ENCODE measurements at regions not wholly inside any gene's neighbourhood (a gene's known extent, or its start where the extent isn't known, plus 50 kb on each side); places are given as distances from the start of the nearest gene placed in this dataset.

GRCh38 chr1:30135698-30136097 lies 587.7 kb downstream of the MATN1 start:
- TF ChIP-seq POLR2AphosphoS5 (IDR thresholded peaks at IDR 0.05) (no peak), CTCF (IDR thresholded peaks at IDR 0.05) (no peak), EP300 (IDR thresholded peaks at IDR 0.05) (no peak)

Data from esophagus muscularis mucosa (tissue), 4 donors.